ENCODE measurements at regions not wholly inside any gene's neighbourhood (a gene's known extent, or its start where the extent isn't known, plus 50 kb on each side); places are given as distances from the start of the nearest gene placed in this dataset.

- TF ChIP-seq, protein P1, sequence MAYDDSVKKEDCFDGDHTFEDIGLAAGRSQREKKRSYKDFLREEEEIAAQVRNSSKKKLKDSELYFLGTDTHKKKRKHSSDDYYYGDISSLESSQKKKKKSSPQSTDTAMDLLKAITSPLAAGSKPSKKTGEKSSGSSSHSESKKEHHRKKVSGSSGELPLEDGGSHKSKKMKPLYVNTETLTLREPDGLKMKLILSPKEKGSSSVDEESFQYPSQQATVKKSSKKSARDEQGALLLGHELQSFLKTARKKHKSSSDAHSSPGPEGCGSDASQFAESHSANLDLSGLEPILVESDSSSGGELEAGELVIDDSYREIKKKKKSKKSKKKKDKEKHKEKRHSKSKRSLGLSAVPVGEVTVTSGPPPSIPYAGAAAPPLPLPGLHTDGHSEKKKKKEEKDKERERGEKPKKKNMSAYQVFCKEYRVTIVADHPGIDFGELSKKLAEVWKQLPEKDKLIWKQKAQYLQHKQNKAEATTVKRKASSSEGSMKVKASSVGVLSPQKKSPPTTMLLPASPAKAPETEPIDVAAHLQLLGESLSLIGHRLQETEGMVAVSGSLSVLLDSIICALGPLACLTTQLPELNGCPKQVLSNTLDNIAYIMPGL (CRISPR knock-in tag; IDR thresholded peaks at IDR 0.05), result no peak
- TF ChIP-seq ELF4 (CRISPR knock-in tag; IDR thresholded peaks at IDR 0.05; ENCODE audit: low read depth) (no peak), ATF6 (CRISPR knock-in tag; IDR thresholded peaks at IDR 0.05) (no peak), MAX (CRISPR knock-in tag; IDR thresholded peaks at IDR 0.05) (0 out of 2 replicates have a peak, but pooled peaks have one; percentile 4)
Measured at GRCh38 chr1:232138044-232138443, 491.9 kb downstream of the SIPA1L2 start (continued).

GRCh38 chr1:232137066-232137465 lies 492.9 kb downstream of the SIPA1L2 start:
- Mint-ChIP-seq H3K4me1 (peaks cover 68% of the 10 kb centered on the region), H3K27me3 (ENCODE audit: low read depth) (no peaks in the 10 kb centered on the region), H3K4me3 (no peak overlapping the region), H3K9me3 (peaks cover 28% of the 10 kb centered on the region), H3K27ac (peak overlapping the region; percentile 73), H3K36me3 (peaks cover 77% of the 10 kb centered on the region)
- ATAC-seq (no peak), DNase-seq (ENCODE audit: low spot score) (no peak)
- ChIA-PET CTCF (no interaction called here), POLR2A (interaction anchor here (0.8 kb wide), 1 partner anchor 10 kb away, joined by 3 read pairs; no protein-coding TSS in a partner anchor)
- TF ChIP-seq ETV6 (CRISPR knock-in tag; IDR thresholded peaks at IDR 0.05), result 0 out of 2 replicates have a peak, but pooled peaks have one; percentile 5
- TF ChIP-seq KAT7 (CRISPR knock-in tag; IDR thresholded peaks at IDR 0.05; ENCODE audit: borderline replicate concordance), result no peak

- Mint-ChIP-seq H3K4me1 (peaks cover 73% of the 10 kb centered on the region), H3K9me3 (peaks cover 28% of the 10 kb centered on the region), H3K27ac (peak overlapping the region; percentile 91), H3K4me3 (no peak overlapping the region), H3K27me3 (ENCODE audit: low read depth) (no peaks in the 10 kb centered on the region), H3K36me3 (peaks cover 85% of the 10 kb centered on the region)
- POLR2A ChIA-PET, result no interaction called here
- ATAC-seq (no peak), DNase-seq (ENCODE audit: low spot score) (no peak)
- CTCF ChIA-PET, result no interaction called here
- TF ChIP-seq NR3C1 (CRISPR knock-in tag; conservative IDR thresholded peaks at IDR 0.05; ENCODE audit: low read depth) (no peak), NR1H2 (CRISPR knock-in tag; IDR thresholded peaks at IDR 0.05) (no peak), SMAD4 (CRISPR knock-in tag; IDR thresholded peaks at IDR 0.05) (no peak), NFATC4 (CRISPR knock-in tag; IDR thresholded peaks at IDR 0.05) (peak; percentile 43; the same call in 1 of the 2 replicates), OVOL2 (CRISPR knock-in tag; IDR thresholded peaks at IDR 0.05; ENCODE audit: borderline replicate concordance) (no peak), CREB1 (CRISPR knock-in tag; IDR thresholded peaks at IDR 0.05) (no peak), JUN (CRISPR knock-in tag; IDR thresholded peaks at IDR 0.05) (no peak), ZNF671 (CRISPR knock-in tag; IDR thresholded peaks at IDR 0.05) (peak; percentile 6; the same call in 1 of the 2 replicates), ZNF425 (CRISPR knock-in tag; conservative IDR thresholded peaks at IDR 0.05) (no peak), ETV6 (CRISPR knock-in tag; IDR thresholded peaks at IDR 0.05) (no peak), ZNF263 (CRISPR knock-in tag; IDR thresholded peaks at IDR 0.05; ENCODE audit: low read depth) (no peak), RELA (CRISPR knock-in tag; IDR thresholded peaks at IDR 0.05; ENCODE audit: borderline replicate concordance) (no peak), CREM (CRISPR knock-in tag; IDR thresholded peaks at IDR 0.05) (no peak)
- TF ChIP-seq, protein P2, sequence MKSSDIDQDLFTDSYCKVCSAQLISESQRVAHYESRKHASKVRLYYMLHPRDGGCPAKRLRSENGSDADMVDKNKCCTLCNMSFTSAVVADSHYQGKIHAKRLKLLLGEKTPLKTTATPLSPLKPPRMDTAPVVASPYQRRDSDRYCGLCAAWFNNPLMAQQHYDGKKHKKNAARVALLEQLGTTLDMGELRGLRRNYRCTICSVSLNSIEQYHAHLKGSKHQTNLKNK (CRISPR knock-in tag; IDR thresholded peaks at IDR 0.05), result no peak
- TF ChIP-seq, protein P3, sequence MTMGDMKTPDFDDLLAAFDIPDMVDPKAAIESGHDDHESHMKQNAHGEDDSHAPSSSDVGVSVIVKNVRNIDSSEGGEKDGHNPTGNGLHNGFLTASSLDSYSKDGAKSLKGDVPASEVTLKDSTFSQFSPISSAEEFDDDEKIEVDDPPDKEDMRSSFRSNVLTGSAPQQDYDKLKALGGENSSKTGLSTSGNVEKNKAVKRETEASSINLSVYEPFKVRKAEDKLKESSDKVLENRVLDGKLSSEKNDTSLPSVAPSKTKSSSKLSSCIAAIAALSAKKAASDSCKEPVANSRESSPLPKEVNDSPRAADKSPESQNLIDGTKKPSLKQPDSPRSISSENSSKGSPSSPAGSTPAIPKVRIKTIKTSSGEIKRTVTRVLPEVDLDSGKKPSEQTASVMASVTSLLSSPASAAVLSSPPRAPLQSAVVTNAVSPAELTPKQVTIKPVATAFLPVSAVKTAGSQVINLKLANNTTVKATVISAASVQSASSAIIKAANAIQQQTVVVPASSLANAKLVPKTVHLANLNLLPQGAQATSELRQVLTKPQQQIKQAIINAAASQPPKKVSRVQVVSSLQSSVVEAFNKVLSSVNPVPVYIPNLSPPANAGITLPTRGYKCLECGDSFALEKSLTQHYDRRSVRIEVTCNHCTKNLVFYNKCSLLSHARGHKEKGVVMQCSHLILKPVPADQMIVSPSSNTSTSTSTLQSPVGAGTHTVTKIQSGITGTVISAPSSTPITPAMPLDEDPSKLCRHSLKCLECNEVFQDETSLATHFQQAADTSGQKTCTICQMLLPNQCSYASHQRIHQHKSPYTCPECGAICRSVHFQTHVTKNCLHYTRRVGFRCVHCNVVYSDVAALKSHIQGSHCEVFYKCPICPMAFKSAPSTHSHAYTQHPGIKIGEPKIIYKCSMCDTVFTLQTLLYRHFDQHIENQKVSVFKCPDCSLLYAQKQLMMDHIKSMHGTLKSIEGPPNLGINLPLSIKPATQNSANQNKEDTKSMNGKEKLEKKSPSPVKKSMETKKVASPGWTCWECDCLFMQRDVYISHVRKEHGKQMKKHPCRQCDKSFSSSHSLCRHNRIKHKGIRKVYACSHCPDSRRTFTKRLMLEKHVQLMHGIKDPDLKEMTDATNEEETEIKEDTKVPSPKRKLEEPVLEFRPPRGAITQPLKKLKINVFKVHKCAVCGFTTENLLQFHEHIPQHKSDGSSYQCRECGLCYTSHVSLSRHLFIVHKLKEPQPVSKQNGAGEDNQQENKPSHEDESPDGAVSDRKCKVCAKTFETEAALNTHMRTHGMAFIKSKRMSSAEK (CRISPR knock-in tag; IDR thresholded peaks at IDR 0.05; ENCODE audit: borderline replicate concordance), result no peak
Measured at GRCh38 chr1:232136136-232136535, 493.8 kb downstream of the SIPA1L2 start.
